Colonic mucosa (tissue), 4 donors: ENCODE measurements at regions not wholly inside any gene's neighbourhood (a gene's known extent, or its start where the extent isn't known, plus 50 kb on each side); places are given as distances from the start of the nearest gene placed in this dataset.

ENCODE experiments used
- DNase-seq: peaks from one replicate; pipeline ENCODE4 v3.0.0-alpha.2; 2020
- H3K27ac ChIP-seq: fragments of 200-600 bp; one replicate; pipeline ENCODE4 v1.8.0; 2021
- H3K27me3 ChIP-seq: fragments of 200-600 bp; one replicate; pipeline ENCODE4 v1.8.0; 2021
- H3K36me3 ChIP-seq: fragments of 200-600 bp; one replicate; pipeline ENCODE4 v1.8.0; 2021
- H3K4me1 ChIP-seq: fragments of 200-600 bp; one replicate; pipeline ENCODE4 v1.8.0; 2021; ENCODE audit warnings: mild to moderate bottlenecking
- H3K4me3 ChIP-seq: fragments of 200-600 bp; one replicate; pipeline ENCODE4 v1.8.0; 2021
- H3K9ac ChIP-seq, 2 donors: one replicate each; pipeline ENCODE4 v1.7.0; 2013; ENCODE audit warnings: control low read depth in 2 of 2, low read depth in 2 of 2, low read length in 2 of 2
- H3K9me3 ChIP-seq: fragments of 200-600 bp; one replicate; pipeline ENCODE4 v1.8.0; 2021
- intact Hi-C: fragments of 100-400 bp; cut with DNase I; formaldehyde crosslinking; loops from one replicate; pipeline ENCODE4 v1.14.1; 2022
- TF ChIP-seq, protein P1 (sequence below): fragments of 200-600 bp; IDR thresholded peaks from one replicate; pipeline ENCODE4 v1.8.0; 2022; ENCODE audit warnings: antibody characterized with exemption, mild to moderate bottlenecking
- donor health status: healthy.
- donor health status: DM: no; HTN: no; CAD: no.
- donor health status: DM: no; HTN: no; CAD: no.

DNA sequence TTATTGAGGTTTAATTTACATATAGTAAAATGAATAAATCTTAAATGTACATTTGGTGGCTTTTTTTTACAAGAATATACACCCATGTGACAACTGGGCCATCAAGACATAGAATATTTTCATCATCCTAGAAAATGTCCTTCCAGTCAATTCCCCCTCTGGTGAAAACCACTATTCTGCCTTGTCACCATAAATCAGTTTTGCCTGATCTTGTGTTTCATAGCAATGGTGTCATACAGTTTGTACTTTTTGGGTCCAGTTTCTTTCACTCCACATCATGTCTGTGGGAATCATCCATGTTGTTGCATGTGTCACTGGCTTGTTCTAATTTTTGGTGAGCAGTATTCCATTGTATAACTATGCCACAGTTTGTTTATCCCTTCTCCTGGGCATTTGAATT, 133.1 kb downstream of the PDCD6IP start:
- Histone ChIP-seq H3K27me3 (no peaks in the 10 kb centered on the region), H3K27ac (no peak overlapping the region), H3K4me1 (no peaks in the 10 kb centered on the region), H3K4me3 (no peak overlapping the region), H3K9me3 (no peaks in the 10 kb centered on the region), H3K36me3 (no peaks in the 10 kb centered on the region), H3K9ac (no peak overlapping the region)
- intact Hi-C loops = no loop called here
- TF ChIP-seq, protein P1, sequence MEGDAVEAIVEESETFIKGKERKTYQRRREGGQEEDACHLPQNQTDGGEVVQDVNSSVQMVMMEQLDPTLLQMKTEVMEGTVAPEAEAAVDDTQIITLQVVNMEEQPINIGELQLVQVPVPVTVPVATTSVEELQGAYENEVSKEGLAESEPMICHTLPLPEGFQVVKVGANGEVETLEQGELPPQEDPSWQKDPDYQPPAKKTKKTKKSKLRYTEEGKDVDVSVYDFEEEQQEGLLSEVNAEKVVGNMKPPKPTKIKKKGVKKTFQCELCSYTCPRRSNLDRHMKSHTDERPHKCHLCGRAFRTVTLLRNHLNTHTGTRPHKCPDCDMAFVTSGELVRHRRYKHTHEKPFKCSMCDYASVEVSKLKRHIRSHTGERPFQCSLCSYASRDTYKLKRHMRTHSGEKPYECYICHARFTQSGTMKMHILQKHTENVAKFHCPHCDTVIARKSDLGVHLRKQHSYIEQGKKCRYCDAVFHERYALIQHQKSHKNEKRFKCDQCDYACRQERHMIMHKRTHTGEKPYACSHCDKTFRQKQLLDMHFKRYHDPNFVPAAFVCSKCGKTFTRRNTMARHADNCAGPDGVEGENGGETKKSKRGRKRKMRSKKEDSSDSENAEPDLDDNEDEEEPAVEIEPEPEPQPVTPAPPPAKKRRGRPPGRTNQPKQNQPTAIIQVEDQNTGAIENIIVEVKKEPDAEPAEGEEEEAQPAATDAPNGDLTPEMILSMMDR = no peak
- DNase-seq = no peak

DNA sequence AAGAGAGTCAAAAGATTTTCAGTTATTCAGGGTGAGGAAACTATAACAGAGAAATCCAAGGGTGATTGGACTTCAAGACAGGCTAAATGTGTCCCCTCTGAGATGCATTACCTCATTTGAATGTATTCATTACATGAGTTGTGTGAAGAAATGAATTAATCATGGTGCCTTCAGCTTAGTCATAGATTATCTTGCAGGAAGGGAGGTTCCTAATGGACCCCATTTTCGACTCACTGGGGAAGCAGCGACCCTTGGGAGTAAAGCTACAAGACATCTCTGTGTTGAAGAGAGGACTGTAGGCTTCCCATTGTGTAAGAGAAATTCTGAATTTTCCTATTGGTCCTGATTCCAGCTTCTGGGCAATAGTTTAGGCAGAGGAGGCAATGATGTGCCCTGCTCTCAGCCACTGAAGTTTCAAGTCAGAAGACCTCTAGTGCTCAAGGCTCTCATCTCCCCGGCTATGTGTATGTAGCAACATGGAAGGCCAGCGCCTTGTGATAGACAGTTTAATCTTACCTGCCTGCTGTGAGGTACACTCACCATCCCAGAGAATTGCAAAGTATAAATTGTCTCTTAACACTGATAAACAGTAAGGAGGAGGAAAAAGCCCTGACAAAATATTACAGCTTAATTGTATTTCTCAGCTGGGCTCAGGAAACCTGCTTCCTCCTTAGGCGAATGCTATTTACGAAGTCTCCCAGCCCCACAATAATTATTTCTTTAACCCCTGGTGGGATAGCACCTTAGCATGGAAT, 133.8 kb downstream of the PDCD6IP start:
- no peaks in the 10 kb centered on the region for H3K27me3 ChIP-seq
- DNase-seq = no peak
- no peaks in the 10 kb centered on the region for H3K4me1 ChIP-seq
- H3K27ac ChIP-seq = no peak overlapping the region
- H3K36me3 ChIP-seq = no peaks in the 10 kb centered on the region
- H3K9me3 ChIP-seq = no peaks in the 10 kb centered on the region
- no peak overlapping the region for H3K4me3 ChIP-seq
- H3K9ac ChIP-seq = no peak overlapping the region
- intact Hi-C loops = no loop called here
- TF ChIP-seq, protein P1 = no peak

DNA sequence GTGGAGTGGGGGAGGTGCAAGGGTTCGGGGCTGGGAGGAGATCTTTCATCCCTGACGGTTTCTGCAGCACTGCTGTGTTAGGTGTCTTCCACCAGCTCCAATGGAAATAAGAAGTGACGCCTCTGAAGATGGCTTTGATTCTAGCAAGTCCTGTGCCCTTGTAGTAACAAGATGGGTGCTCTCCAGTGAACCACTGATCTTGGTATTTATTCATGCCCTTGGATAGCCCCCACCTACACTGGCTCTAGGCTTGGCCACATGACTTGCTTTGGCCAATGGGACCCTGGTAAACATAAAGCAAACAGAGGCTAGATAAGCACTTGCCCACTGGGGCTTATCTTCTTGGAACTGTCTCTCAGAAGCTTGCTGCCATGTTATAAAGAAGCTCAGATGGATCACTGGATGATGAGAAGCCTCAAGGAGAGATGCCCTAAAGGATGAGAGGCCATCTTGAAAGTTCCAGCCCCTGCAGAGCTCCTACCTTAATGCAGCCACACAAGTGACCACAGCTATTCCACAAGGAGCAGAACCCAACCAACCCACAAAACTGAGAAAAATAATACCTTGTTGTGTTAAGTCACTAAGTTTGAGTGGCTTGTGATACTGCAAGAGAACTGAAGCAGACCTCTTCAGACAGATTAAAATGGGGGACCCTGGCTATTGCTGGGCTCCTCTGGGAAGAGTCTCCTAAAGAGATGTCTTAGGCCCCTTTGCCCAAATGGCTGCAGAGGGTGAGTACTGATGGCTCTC, 137.9 kb downstream of the PDCD6IP start:
- intact Hi-C loops = no loop called here
- H3K27me3 ChIP-seq = no peaks in the 10 kb centered on the region
- H3K9ac ChIP-seq = no peak overlapping the region
- no peaks in the 10 kb centered on the region for H3K4me1 ChIP-seq
- no peak overlapping the region for H3K27ac ChIP-seq
- H3K9me3 ChIP-seq = no peaks in the 10 kb centered on the region
- TF ChIP-seq, protein P1 = no peak
- no peaks in the 10 kb centered on the region for H3K36me3 ChIP-seq
- H3K4me3 ChIP-seq = no peak overlapping the region
- no peak for DNase-seq

DNA sequence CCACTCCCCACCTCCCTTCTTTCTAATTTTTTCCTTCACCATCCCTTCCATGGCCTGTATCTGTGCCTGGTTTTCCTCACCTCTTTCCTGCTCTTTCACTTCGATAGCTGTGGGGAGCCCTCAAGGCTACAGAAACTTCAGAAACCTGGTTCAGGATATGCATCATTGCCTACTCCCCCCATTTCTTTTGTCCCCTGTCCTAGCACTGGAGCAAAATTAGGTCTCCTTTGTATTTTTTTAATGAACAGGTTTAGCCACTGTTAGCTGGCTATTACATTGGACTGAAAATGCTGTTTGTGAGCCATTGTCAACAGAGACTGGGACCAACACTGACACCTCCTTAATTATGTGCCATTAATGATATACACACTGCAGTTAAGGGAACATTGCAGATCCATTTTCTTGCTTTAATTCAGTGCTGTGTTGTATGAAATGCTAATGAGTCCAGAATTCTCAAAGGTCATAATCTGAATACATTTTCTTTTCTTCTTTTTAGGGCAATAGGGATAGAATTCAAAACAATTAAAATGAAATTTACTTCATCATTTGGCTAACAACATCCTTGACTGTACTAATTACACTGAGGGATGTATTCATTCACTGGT, 138.6 kb downstream of the PDCD6IP start:
- TF ChIP-seq, protein P1 = no peak
- Histone ChIP-seq H3K9me3 (no peaks in the 10 kb centered on the region), H3K9ac (no peak overlapping the region), H3K4me3 (no peak overlapping the region), H3K4me1 (no peaks in the 10 kb centered on the region), H3K27ac (no peak overlapping the region), H3K36me3 (no peaks in the 10 kb centered on the region), H3K27me3 (no peaks in the 10 kb centered on the region)
- intact Hi-C loops = no loop called here
- DNase-seq = no peak

DNA sequence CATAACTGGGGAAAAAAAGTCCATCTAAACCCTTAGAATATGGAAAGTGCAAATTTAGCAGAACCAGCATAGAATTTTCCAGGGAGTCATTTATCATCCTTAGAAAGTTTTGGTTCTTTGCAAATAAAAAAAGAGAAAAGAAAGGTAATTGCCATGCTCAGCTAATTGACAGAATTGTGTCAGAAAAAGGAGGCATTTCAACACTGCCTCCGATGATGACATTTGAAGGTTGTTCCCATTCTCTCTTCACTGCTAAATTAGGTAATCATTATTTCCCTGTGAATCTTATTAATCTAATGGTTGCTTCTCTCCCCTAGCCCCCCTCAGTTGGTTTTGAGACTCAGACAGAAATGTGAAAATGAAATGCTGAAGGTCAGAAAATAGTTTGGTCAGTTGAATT, 139.2 kb downstream of the PDCD6IP start:
- Histone ChIP-seq H3K9me3 (no peaks in the 10 kb centered on the region), H3K27ac (no peak overlapping the region), H3K36me3 (no peaks in the 10 kb centered on the region), H3K9ac (no peak overlapping the region), H3K4me1 (no peaks in the 10 kb centered on the region), H3K27me3 (no peaks in the 10 kb centered on the region), H3K4me3 (no peak overlapping the region)
- TF ChIP-seq, protein P1 = no peak
- intact Hi-C loops = no loop called here
- DNase-seq = no peak
